ENCODE measurements at regions not wholly inside any gene's neighbourhood (a gene's known extent, or its start where the extent isn't known, plus 50 kb on each side); places are given as distances from the start of the nearest gene placed in this dataset.

DNA sequence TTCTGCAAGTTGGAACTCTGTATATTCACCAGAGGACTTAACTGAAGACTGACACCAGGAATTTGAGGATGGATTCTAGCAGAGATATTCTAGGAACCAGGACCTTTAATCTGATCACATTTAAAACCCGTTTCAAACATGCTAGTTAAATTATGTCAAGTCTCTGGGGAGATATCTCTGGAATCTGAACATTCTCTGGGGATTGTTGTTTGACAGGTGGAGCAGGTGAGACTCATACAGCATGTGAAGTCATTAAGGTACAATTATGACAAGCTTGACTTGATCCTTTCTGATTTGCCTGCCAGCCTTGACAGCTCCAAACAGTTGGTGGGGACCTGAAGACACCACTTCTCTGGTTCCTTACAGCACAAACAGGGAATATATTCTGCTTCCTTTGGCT, 100.3 kb downstream of the FAT3 start (continued):
- TF ChIP-seq CUX1 (CRISPR knock-in tag; IDR thresholded peaks at IDR 0.05) (no peak), NBN (IDR thresholded peaks at IDR 0.05; ENCODE audit: low read depth) (no peak), RUNX1 (IDR thresholded peaks at IDR 0.05; ENCODE audit: low read depth) (no peak), FUS (optimal IDR thresholded peaks at IDR 0.05; ENCODE audit: low read depth, low read length) (no peak)

DNA sequence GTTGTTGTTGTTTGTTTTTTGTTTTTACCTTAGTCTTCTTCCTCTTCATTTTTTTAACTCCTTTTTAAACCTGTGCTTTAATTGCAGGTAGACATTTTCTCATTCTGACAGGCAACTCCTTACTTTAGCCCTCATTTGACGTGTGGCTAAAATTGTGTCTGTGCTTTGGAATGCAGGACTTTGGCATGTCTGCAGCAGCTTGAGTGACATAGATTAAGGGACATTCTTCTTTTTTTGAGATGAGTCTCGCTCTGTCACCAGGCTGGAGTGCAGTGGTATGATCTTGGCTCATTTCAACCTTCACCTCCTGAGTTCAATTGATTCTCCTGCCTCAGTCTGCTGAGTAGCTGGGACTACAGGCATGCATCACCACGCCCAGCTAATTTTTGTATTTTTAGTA, 100.8 kb downstream of the FAT3 start:
- no TSS peak for BruUV-seq (replicated peaks)
- no peak overlapping the region for H3K9ac ChIP-seq (ENCODE audit: insufficient read depth in 1 of 2, low read depth in 2 of 2, low read length in 2 of 2)
- ChIA-PET POLR2A (no interaction called here), CTCF (ENCODE audit: low intra/inter-chr PET ratio) (no interaction called here)
- H3K9me3 ChIP-seq (replicated peaks; ENCODE audit: control insufficient read depth, insufficient read depth, low read depth, low read length): no peaks in the 10 kb centered on the region
- intact Hi-C loops (cut with micrococcal nuclease): no loop called here
- H3K27ac ChIP-seq (ENCODE audit: extremely low read depth, low read depth, low read length): no peak overlapping the region
- TF ChIP-seq GATAD2B (IDR thresholded peaks at IDR 0.05; ENCODE audit: borderline replicate concordance): no peak
- TF ChIP-seq, protein P1, sequence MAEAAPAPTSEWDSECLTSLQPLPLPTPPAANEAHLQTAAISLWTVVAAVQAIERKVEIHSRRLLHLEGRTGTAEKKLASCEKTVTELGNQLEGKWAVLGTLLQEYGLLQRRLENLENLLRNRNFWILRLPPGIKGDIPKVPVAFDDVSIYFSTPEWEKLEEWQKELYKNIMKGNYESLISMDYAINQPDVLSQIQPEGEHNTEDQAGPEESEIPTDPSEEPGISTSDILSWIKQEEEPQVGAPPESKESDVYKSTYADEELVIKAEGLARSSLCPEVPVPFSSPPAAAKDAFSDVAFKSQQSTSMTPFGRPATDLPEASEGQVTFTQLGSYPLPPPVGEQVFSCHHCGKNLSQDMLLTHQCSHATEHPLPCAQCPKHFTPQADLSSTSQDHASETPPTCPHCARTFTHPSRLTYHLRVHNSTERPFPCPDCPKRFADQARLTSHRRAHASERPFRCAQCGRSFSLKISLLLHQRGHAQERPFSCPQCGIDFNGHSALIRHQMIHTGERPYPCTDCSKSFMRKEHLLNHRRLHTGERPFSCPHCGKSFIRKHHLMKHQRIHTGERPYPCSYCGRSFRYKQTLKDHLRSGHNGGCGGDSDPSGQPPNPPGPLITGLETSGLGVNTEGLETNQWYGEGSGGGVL (CRISPR knock-in tag; IDR thresholded peaks at IDR 0.05): no peak
- TF ChIP-seq MXI1 (IDR thresholded peaks at IDR 0.05; ENCODE audit: low read depth, low read length): no peak
- TF ChIP-seq ZNF124 (CRISPR knock-in tag; IDR thresholded peaks at IDR 0.05): no peak
- TF ChIP-seq ZNF444 (CRISPR knock-in tag; IDR thresholded peaks at IDR 0.05): no peak
- TF ChIP-seq, protein P2, sequence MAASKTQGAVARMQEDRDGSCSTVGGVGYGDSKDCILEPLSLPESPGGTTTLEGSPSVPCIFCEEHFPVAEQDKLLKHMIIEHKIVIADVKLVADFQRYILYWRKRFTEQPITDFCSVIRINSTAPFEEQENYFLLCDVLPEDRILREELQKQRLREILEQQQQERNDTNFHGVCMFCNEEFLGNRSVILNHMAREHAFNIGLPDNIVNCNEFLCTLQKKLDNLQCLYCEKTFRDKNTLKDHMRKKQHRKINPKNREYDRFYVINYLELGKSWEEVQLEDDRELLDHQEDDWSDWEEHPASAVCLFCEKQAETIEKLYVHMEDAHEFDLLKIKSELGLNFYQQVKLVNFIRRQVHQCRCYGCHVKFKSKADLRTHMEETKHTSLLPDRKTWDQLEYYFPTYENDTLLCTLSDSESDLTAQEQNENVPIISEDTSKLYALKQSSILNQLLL (CRISPR knock-in tag; IDR thresholded peaks at IDR 0.05; ENCODE audit: borderline replicate concordance): no peak
- TF ChIP-seq TAF9B (IDR thresholded peaks at IDR 0.05; ENCODE audit: partially characterized antibody): no peak
- no peaks in the 10 kb centered on the region for H3K4me1 ChIP-seq (replicated peaks in 1 of 2; ENCODE audit: control insufficient read depth in 2 of 2, insufficient read depth in 2 of 2, low read length in 2 of 2)
- no peaks in the 10 kb centered on the region for H3K36me3 ChIP-seq (ENCODE audit: control insufficient read depth, insufficient read depth, low read length)
- ATAC-seq: no peak
- no peak overlapping the region for H3K4me3 ChIP-seq
- no peaks in the 10 kb centered on the region for H3K79me2 ChIP-seq (ENCODE audit: control insufficient read depth, insufficient read depth, low read length)
- no peak for DNase-seq (ENCODE audit: extremely low read depth in 1 of 4, low spot score in 3 of 4)
- no peaks in the 10 kb centered on the region for H4K20me1 ChIP-seq (replicated peaks; ENCODE audit: control insufficient read depth, insufficient read depth, low read length)
- in situ Hi-C loops (cut with MboI): no loop called here
- H3K4me2 ChIP-seq (ENCODE audit: insufficient read depth, low read length): no peak overlapping the region
- FAIRE-seq: no peak
- no peaks in the 10 kb centered on the region for H3K9me1 ChIP-seq (ENCODE audit: control insufficient read depth, insufficient read depth, low read length)
- WGBS (ENCODE audit: insufficient coverage, low coverage, missing lambda C conversion rate): 0% methylated on average over 3 of the region's 3 CpGs
- H3K27me3 ChIP-seq (ENCODE audit: control insufficient read depth in 2 of 2, insufficient read depth in 2 of 2, low read length in 2 of 2): no peaks in the 10 kb centered on the region
- no peak overlapping the region for H2AFZ ChIP-seq (ENCODE audit: low read depth, low read length)

Data from K562 (cell line).